GM23338 (cell line): ENCODE measurements at regions not wholly inside any gene's neighbourhood (a gene's known extent, or its start where the extent isn't known, plus 50 kb on each side); places are given as distances from the start of the nearest gene placed in this dataset.

Source experiments
- ATAC-seq: fragments of 200-7000 bp; cut with Tn5 transposase; 3 replicates; pipeline ENCODE4 v1.9.1; 2020
- DNase-seq: peaks from one replicate; pipeline ENCODE4 v3.0.0-alpha.2; 2015; ENCODE audit warnings: low spot score
- H2AFZ ChIP-seq: fragments of 200-600 bp; sonication (generic); 2 replicates; pipeline ENCODE4 v1.8.0; 2016; ENCODE audit warnings: antibody characterized with exemption, mild to moderate bottlenecking, moderate library complexity
- H3F3A ChIP-seq: fragments of 200-600 bp; sonication (generic); replicated peaks from 2 replicates; pipeline ENCODE4 v1.8.0; 2017; ENCODE audit warnings: antibody characterized with exemption, mixed run types, low read depth
- H3K27ac ChIP-seq: fragments of 200-600 bp; sonication (generic); 2 replicates; pipeline ENCODE4 v1.6.1; 2016; ENCODE audit warnings: low read depth
- H3K27me3 ChIP-seq: fragments of 200-600 bp; sonication (generic); 2 replicates; pipeline ENCODE4 v1.8.0; 2016; ENCODE audit warnings: mild to moderate bottlenecking, mixed run types, moderate library complexity; ENCODE audit not compliant: insufficient read depth
- H3K36me3 ChIP-seq: fragments of 200-600 bp; sonication (generic); 2 replicates; pipeline ENCODE4 v1.8.0; 2016; ENCODE audit warnings: mild to moderate bottlenecking; ENCODE audit not compliant: insufficient read depth
- H3K4me1 ChIP-seq: fragments of 200-600 bp; sonication (generic); 2 replicates; pipeline ENCODE4 v1.8.0; 2016; ENCODE audit warnings: mild to moderate bottlenecking, moderate library complexity; ENCODE audit not compliant: insufficient read depth
- H3K4me2 ChIP-seq: fragments of 200-600 bp; sonication (generic); 2 replicates; pipeline ENCODE4 v1.7.1; 2017; ENCODE audit warnings: mixed run types
- H3K4me3 ChIP-seq: fragments of 200-600 bp; sonication (generic); 2 replicates; pipeline ENCODE4 v1.6.1; 2016; ENCODE audit warnings: mixed run types
- H3K79me2 ChIP-seq: fragments of 200-600 bp; sonication (generic); replicated peaks from 2 replicates; pipeline ENCODE4 v1.8.0; 2017; ENCODE audit warnings: mild to moderate bottlenecking; ENCODE audit not compliant: insufficient read depth
- H3K9me2 ChIP-seq: fragments of 200-600 bp; sonication (generic); 2 replicates; pipeline ENCODE4 v1.8.0; 2017; ENCODE audit not compliant: insufficient read depth
- H4K20me1 ChIP-seq: fragments of 200-600 bp; sonication (generic); replicated peaks from 2 replicates; pipeline ENCODE4 v1.8.0; 2017; ENCODE audit warnings: mild to moderate bottlenecking; ENCODE audit not compliant: insufficient read depth
- H3K27ac Mint-ChIP-seq: 2 replicates; pipeline ENCODE4 v1.8.0; 2020; ENCODE audit warnings: inconsistent platforms, mild to moderate bottlenecking, moderate library complexity, mixed read lengths
- H3K27me3 Mint-ChIP-seq: 3 replicates; pipeline ENCODE4 v1.8.0; 2022; ENCODE audit warnings: low read depth, mild to moderate bottlenecking, moderate library complexity, mixed read lengths, inconsistent platforms; ENCODE audit not compliant: insufficient read depth, poor library complexity
- H3K36me3 Mint-ChIP-seq: 3 replicates; pipeline ENCODE4 v1.8.0; 2021; ENCODE audit warnings: low read depth, mild to moderate bottlenecking, inconsistent platforms, moderate library complexity, mixed read lengths
- H3K4me1 Mint-ChIP-seq: 3 replicates; pipeline ENCODE4 v1.8.0; 2020; ENCODE audit warnings: mild to moderate bottlenecking, inconsistent platforms, mixed read lengths
- H3K4me3 Mint-ChIP-seq: 3 replicates; pipeline ENCODE4 v1.8.0; 2021; ENCODE audit warnings: moderate library complexity, mild to moderate bottlenecking, inconsistent platforms, mixed read lengths
- H3K9me3 Mint-ChIP-seq: 3 replicates; pipeline ENCODE4 v1.8.0; 2020; ENCODE audit warnings: moderate library complexity, mild to moderate bottlenecking, inconsistent platforms, mixed read lengths
- CREB1 ChIP-seq: fragments of 250-450 bp; sonication (Bioruptor Pico); IDR thresholded peaks from 2 replicates; pipeline ENCODE4 v1.5.0; 2020; ENCODE audit warnings: low read depth, mild to moderate bottlenecking, moderate library complexity
- CTCF ChIP-seq, 2 experiments: fragments of 200-600 bp in 1 of 2; sonication (generic) in 1 of 2; conservative IDR thresholded peaks; 2 replicates each; pipeline versions ENCODE4 v1.5.1 to v1.6.1; 2016 to 2017; ENCODE audit warnings: antibody characterized with exemption in 2 of 2, low read depth in 2 of 2, mild to moderate bottlenecking in 2 of 2, moderate library complexity in 1 of 2
- ETS1 ChIP-seq: IDR thresholded peaks from 2 replicates; pipeline ENCODE4 v1.6.1; 2016; ENCODE audit warnings: antibody characterized with exemption
- REST ChIP-seq: IDR thresholded peaks from one replicate; pipeline ENCODE4 v1.6.1; 2018; ENCODE audit warnings: antibody characterized with exemption; ENCODE audit not compliant: unreplicated experiment
- ZNF114 ChIP-seq: fragments of 250-450 bp; sonication (Bioruptor Pico); IDR thresholded peaks from 2 replicates; pipeline ENCODE4 v1.5.0; 2020; ENCODE audit warnings: mild to moderate bottlenecking, moderate library complexity
- ZNF331 ChIP-seq: fragments of 250-450 bp; sonication (Bioruptor Pico); IDR thresholded peaks from 2 replicates; pipeline ENCODE4 v1.5.0; 2020; ENCODE audit warnings: low read depth, mild to moderate bottlenecking, moderate library complexity

- Histone ChIP-seq H3K27ac (no peak overlapping the region), H3K27me3 (no peaks in the 10 kb centered on the region), H4K20me1 (no peaks in the 10 kb centered on the region), H3K9me2 (no peaks in the 10 kb centered on the region), H3K4me2 (no peak overlapping the region), H3K4me1 (no peaks in the 10 kb centered on the region), H3F3A (no peaks in the 10 kb centered on the region), H2AFZ (no peak overlapping the region), H3K4me3 (no peak overlapping the region), H3K36me3 (no peaks in the 10 kb centered on the region), H3K79me2 (no peaks in the 10 kb centered on the region)
- peaks cover 7% of the 10 kb centered on the region for H3K27me3 Mint-ChIP-seq
- ATAC-seq = no peak
- H3K4me3 Mint-ChIP-seq = no peak overlapping the region
- DNase-seq = no peak
- H3K36me3 Mint-ChIP-seq = peaks cover 26% of the 10 kb centered on the region
- H3K27ac Mint-ChIP-seq = no peak overlapping the region
- H3K4me1 Mint-ChIP-seq = no peaks in the 10 kb centered on the region
- TF ChIP-seq ZNF331 (CRISPR knock-in tag) (no peak), ZNF114 (CRISPR knock-in tag) (no peak), CTCF (conservative IDR thresholded peaks at IDR 0.05; ENCODE audit: low read depth in 2 of 2) (no peak), REST (no peak), CREB1 (CRISPR knock-in tag) (no peak)
- H3K9me3 Mint-ChIP-seq = peaks cover 96% of the 10 kb centered on the region
Observed at GRCh38 chr10:131495892-131496291, 184.4 kb upstream of the TCERG1L start.

GRCh38 chr10:131496351-131497052 is 185.0 kb upstream of the TCERG1L start:
- Mint-ChIP-seq H3K27ac (no peak overlapping the region), H3K4me3 (no peak overlapping the region), H3K9me3 (peaks cover 96% of the 10 kb centered on the region), H3K27me3 (peaks cover 7% of the 10 kb centered on the region), H3K4me1 (no peaks in the 10 kb centered on the region), H3K36me3 (peaks cover 29% of the 10 kb centered on the region)
- no peaks in the 10 kb centered on the region for H3F3A ChIP-seq
- H3K27ac ChIP-seq = no peak overlapping the region
- no peak for TF ChIP-seq ETS1
- TF ChIP-seq CTCF (conservative IDR thresholded peaks at IDR 0.05; ENCODE audit: low read depth in 2 of 2) = peak; percentile 14 to 34; a peak in 1 of 4 replicates
- no peaks in the 10 kb centered on the region for H3K27me3 ChIP-seq
- no peaks in the 10 kb centered on the region for H3K9me2 ChIP-seq
- H3K79me2 ChIP-seq = no peaks in the 10 kb centered on the region
- ATAC-seq (no peak), DNase-seq (peak; percentile 5)
- no peaks in the 10 kb centered on the region for H4K20me1 ChIP-seq
- H3K4me1 ChIP-seq = no peaks in the 10 kb centered on the region
- no peak overlapping the region for H3K4me3 ChIP-seq
- no peaks in the 10 kb centered on the region for H3K36me3 ChIP-seq
- no peak overlapping the region for H3K4me2 ChIP-seq
- H2AFZ ChIP-seq = no peak overlapping the region
